ENCODE measurements at regions not wholly inside any gene's neighbourhood (a gene's known extent, or its start where the extent isn't known, plus 50 kb on each side); places are given as distances from the start of the nearest gene placed in this dataset.

DNA sequence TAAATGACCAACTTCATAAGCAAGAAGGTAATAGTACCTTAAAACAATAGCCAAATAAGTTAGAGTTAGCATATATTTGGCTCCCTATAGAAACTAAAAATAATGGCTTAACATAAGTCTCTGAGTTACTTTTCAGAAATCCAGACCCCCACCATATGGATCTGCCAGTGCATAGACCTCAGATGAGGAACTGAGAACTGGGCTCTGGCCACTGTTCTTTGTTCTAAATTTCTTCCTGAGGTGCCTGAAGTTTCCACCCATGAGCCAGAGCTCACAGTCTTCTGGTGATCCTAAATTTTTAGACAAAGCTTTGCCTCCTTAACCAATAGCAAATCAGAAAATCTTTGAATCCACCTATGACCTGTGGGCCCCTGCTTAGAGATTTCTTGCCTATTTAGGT is 250.9 kb downstream of the YTHDC2 start:
- Histone ChIP-seq H3K27ac (ENCODE audit: low read depth, low read length) (no peak overlapping the region), H2AFZ (ENCODE audit: low read depth, low read length, poor library complexity, severe bottlenecking) (no peak overlapping the region), H3K9me3 (ENCODE audit: control insufficient read depth in 1 of 2, insufficient read depth in 1 of 2, low read depth in 1 of 2, low read length in 2 of 2) (peaks cover 0 to 3% of the 10 kb centered on the region in 2 experiments; a peak in 1 of 4 replicates), H3K4me1 (ENCODE audit: control insufficient read depth in 1 of 2, insufficient read depth in 2 of 2, low read length in 2 of 2) (no peaks in the 10 kb centered on the region), H3K4me2 (ENCODE audit: low read length) (no peak overlapping the region), H3K27me3 (ENCODE audit: insufficient read depth, low read length) (no peaks in the 10 kb centered on the region), H4K20me1 (ENCODE audit: insufficient read depth) (no peaks in the 10 kb centered on the region), H3K79me2 (ENCODE audit: insufficient read depth, low read length) (no peaks in the 10 kb centered on the region), H3K4me3 (replicated peaks in 1 of 2; ENCODE audit: low read depth in 1 of 2, low read length in 2 of 2) (no peak overlapping the region), H3K36me3 (ENCODE audit: control insufficient read depth in 1 of 2, insufficient read depth in 2 of 2, low read length in 2 of 2) (no peaks in the 10 kb centered on the region), H3K9ac (ENCODE audit: low read length) (no peak overlapping the region), H3K9me2 (ENCODE audit: insufficient read depth) (no peaks in the 10 kb centered on the region)
- ATAC-seq, result no peak
- ChIA-PET RAD21 (ENCODE audit: low non-redundant PET in 1 of 2, low total read pairs in 2 of 2, uncharacterized antibody in 2 of 2, unreplicated experiment in 2 of 2) (no interaction called here), POLR2A (no interaction called here), CTCF (no interaction called here)
- DNase-seq (ENCODE audit: low read depth, low spot score), result no peak
- intact Hi-C loops (cut with micrococcal nuclease), result no loop called here
- BruUV-seq (replicated peaks), result no TSS peak
- TF ChIP-seq POLR2AphosphoS5 (IDR thresholded peaks at IDR 0.05; ENCODE audit: low read depth, low read length), result no peak
- TF ChIP-seq FOSL1 (IDR thresholded peaks at IDR 0.05; ENCODE audit: low read depth), result no peak
- TF ChIP-seq SRF (IDR thresholded peaks at IDR 0.05; ENCODE audit: low read depth), result no peak
- no peak for TF ChIP-seq EZH2phosphoT487 (IDR thresholded peaks at IDR 0.05; ENCODE audit: borderline replicate concordance)
- TF ChIP-seq TCF7L2 (IDR thresholded peaks at IDR 0.05; ENCODE audit: borderline replicate concordance, extremely low read depth, insufficient read depth, insufficient read length), result no peak
- TF ChIP-seq JUND (IDR thresholded peaks at IDR 0.05), result no peak
- TF ChIP-seq, protein P1, sequence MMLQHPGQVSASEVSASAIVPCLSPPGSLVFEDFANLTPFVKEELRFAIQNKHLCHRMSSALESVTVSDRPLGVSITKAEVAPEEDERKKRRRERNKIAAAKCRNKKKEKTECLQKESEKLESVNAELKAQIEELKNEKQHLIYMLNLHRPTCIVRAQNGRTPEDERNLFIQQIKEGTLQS (IDR thresholded peaks at IDR 0.05), result no peak
- no peak for TF ChIP-seq YY1 (IDR thresholded peaks at IDR 0.05; ENCODE audit: extremely low read depth, insufficient replicate concordance, low read depth, low read length)
- no peak for TF ChIP-seq EGR1 (IDR thresholded peaks at IDR 0.05; ENCODE audit: low read depth)
- TF ChIP-seq REST (IDR thresholded peaks at IDR 0.05; ENCODE audit: low read depth), result no peak
- no peak for TF ChIP-seq CBX3 (IDR thresholded peaks at IDR 0.05; ENCODE audit: low read depth)
- TF ChIP-seq POLR2A (IDR thresholded peaks at IDR 0.05; ENCODE audit: borderline replicate concordance, extremely low read depth, insufficient read depth, insufficient read length), result no peak
- TF ChIP-seq SIN3A (IDR thresholded peaks at IDR 0.05; ENCODE audit: low read depth), result no peak
- no peak for TF ChIP-seq EZH2 (IDR thresholded peaks at IDR 0.05)
- TF ChIP-seq, protein P2, sequence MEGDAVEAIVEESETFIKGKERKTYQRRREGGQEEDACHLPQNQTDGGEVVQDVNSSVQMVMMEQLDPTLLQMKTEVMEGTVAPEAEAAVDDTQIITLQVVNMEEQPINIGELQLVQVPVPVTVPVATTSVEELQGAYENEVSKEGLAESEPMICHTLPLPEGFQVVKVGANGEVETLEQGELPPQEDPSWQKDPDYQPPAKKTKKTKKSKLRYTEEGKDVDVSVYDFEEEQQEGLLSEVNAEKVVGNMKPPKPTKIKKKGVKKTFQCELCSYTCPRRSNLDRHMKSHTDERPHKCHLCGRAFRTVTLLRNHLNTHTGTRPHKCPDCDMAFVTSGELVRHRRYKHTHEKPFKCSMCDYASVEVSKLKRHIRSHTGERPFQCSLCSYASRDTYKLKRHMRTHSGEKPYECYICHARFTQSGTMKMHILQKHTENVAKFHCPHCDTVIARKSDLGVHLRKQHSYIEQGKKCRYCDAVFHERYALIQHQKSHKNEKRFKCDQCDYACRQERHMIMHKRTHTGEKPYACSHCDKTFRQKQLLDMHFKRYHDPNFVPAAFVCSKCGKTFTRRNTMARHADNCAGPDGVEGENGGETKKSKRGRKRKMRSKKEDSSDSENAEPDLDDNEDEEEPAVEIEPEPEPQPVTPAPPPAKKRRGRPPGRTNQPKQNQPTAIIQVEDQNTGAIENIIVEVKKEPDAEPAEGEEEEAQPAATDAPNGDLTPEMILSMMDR (IDR thresholded peaks at IDR 0.05 in 2 of 3, conservative IDR thresholded peaks at IDR 0.05 in 1 of 3; ENCODE audit: borderline replicate concordance in 1 of 3, insufficient read depth in 1 of 3, low read depth in 2 of 3, low read length in 2 of 3), result no peak
- TF ChIP-seq, protein P3, sequence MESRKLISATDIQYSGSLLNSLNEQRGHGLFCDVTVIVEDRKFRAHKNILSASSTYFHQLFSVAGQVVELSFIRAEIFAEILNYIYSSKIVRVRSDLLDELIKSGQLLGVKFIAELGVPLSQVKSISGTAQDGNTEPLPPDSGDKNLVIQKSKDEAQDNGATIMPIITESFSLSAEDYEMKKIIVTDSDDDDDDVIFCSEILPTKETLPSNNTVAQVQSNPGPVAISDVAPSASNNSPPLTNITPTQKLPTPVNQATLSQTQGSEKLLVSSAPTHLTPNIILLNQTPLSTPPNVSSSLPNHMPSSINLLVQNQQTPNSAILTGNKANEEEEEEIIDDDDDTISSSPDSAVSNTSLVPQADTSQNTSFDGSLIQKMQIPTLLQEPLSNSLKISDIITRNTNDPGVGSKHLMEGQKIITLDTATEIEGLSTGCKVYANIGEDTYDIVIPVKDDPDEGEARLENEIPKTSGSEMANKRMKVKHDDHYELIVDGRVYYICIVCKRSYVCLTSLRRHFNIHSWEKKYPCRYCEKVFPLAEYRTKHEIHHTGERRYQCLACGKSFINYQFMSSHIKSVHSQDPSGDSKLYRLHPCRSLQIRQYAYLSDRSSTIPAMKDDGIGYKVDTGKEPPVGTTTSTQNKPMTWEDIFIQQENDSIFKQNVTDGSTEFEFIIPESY (IDR thresholded peaks at IDR 0.05; ENCODE audit: extremely low read depth, insufficient replicate concordance, low read length), result no peak
- TF ChIP-seq CEBPB (IDR thresholded peaks at IDR 0.05; ENCODE audit: low read depth), result no peak
- no peak for TF ChIP-seq SP1 (IDR thresholded peaks at IDR 0.05; ENCODE audit: low read depth)
- no peak for TF ChIP-seq ZFX (IDR thresholded peaks at IDR 0.05)
- no peak for TF ChIP-seq ELF1 (IDR thresholded peaks at IDR 0.05; ENCODE audit: borderline replicate concordance, low read depth)
